HG03108 (cell line): ENCODE measurements at regions not wholly inside any gene's neighbourhood (a gene's known extent, or its start where the extent isn't known, plus 50 kb on each side); places are given as distances from the start of the nearest gene placed in this dataset.
A peak's percentile ranks its signal among the peaks of the same experiment; 100 is the strongest.

Source experiments
- ATAC-seq: cut with Tn5 transposase; IDR thresholded peaks from one replicate; pipeline ENCODE4 v1.9.1; 2021; ENCODE audit warnings: moderate library complexity; ENCODE audit not compliant: unreplicated experiment

GRCh38 chr2:209334188-209335017 lies 89.4 kb upstream of the MAP2 start:
- peak; percentile 77 for ATAC-seq

- ATAC-seq = no peak
Measured at GRCh38 chr2:209340522-209340921, 83.3 kb upstream of the MAP2 start.

- ATAC-seq = no peak
Measured at GRCh38 chr2:209344349-209344748, 79.5 kb upstream of the MAP2 start.

GRCh38 chr2:209348433-209348832 lies 75.4 kb upstream of the MAP2 start:
- ATAC-seq = no peak

GRCh38 chr2:209351636-209352035 lies 72.2 kb upstream of the MAP2 start:
- ATAC-seq = no peak

- ATAC-seq = no peak
Measured at GRCh38 chr2:209358992-209359391, 64.9 kb upstream of the MAP2 start.

GRCh38 chr2:209367075-209367747 lies 56.6 kb upstream of the MAP2 start:
- ATAC-seq = no peak

- no peak for ATAC-seq
Measured at GRCh38 chr2:209368406-209368805, 55.4 kb upstream of the MAP2 start.

- ATAC-seq = no peak
Measured at GRCh38 chr2:209368914-209369313, 54.9 kb upstream of the MAP2 start.

GRCh38 chr2:209369656-209370055 lies 54.2 kb upstream of the MAP2 start:
- ATAC-seq = no peak

- ATAC-seq = no peak
Measured at GRCh38 chr2:209371407-209371806, 52.4 kb upstream of the MAP2 start.
